HEK293T (cell line): ENCODE measurements at regions not wholly inside any gene's neighbourhood (a gene's known extent, or its start where the extent isn't known, plus 50 kb on each side); places are given as distances from the start of the nearest gene placed in this dataset.

ENCODE experiments used
- BHLHE40 ChIP-seq: fragments of 450-650 bp; IDR thresholded peaks from 2 replicates; pipeline ENCODE4 v1.6.1; 2016; ENCODE audit warnings: mild to moderate bottlenecking, moderate library complexity, borderline replicate concordance
- ELF4 ChIP-seq: fragments of 450-650 bp; IDR thresholded peaks from 2 replicates; pipeline ENCODE4 v1.6.1; 2017; ENCODE audit warnings: antibody characterized with exemption
- L3MBTL2 ChIP-seq: fragments of 450-650 bp; conservative IDR thresholded peaks from 2 replicates; pipeline ENCODE4 v1.6.1; 2016; ENCODE audit warnings: mild to moderate bottlenecking
- LEF1 ChIP-seq: fragments of 450-650 bp; IDR thresholded peaks from 2 replicates; pipeline ENCODE4 v1.6.1; 2017; ENCODE audit warnings: mild to moderate bottlenecking, borderline replicate concordance
- NFRKB ChIP-seq: fragments of 450-650 bp; IDR thresholded peaks from 2 replicates; pipeline ENCODE4 v1.6.1; 2016; ENCODE audit warnings: mild to moderate bottlenecking, moderate library complexity
- SP1 ChIP-seq: fragments of 450-650 bp; IDR thresholded peaks from 2 replicates; pipeline ENCODE4 v1.6.1; 2017
- SUZ12 ChIP-seq: fragments of 450-650 bp; IDR thresholded peaks from 2 replicates; pipeline ENCODE4 v1.6.1; 2016; ENCODE audit warnings: mild to moderate bottlenecking
- TARDBP ChIP-seq: fragments of 450-650 bp; IDR thresholded peaks from 2 replicates; pipeline ENCODE4 v1.6.1; 2016
- ZNF384 ChIP-seq: fragments of 450-650 bp; IDR thresholded peaks from 2 replicates; pipeline ENCODE4 v1.6.1; 2016

DNA sequence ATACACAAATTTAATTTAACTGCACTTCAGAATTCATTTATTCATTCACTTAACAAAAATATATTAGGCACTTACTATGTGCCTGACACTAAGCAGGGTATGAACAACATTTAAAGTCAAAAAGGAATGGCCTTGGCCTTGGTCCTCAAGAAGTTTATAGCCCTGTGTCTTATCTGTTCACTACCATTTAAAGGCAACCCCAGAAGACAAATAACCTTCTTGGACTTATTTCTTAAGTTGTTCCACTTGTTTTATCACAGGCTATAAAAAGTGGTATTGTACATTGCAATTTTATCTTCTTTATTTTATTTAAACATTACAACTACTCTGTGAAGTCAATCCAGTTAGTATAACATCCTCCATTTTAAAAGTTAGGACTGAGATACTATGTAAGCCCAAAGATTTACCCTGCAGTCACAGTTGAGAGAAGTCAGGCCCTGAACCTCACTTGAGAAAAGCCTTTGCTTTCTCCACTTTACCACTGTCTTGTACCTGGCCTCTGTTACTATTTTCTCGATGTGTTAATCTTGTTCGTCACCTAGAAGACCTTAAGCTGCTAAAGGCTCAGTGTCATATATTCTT lies 305.6 kb upstream of the DIPK2B start:
- TF ChIP-seq LEF1 (no peak), BHLHE40 (no peak), SP1 (no peak), NFRKB (no peak), SUZ12 (no peak), ELF4 (no peak), ZNF384 (no peak), L3MBTL2 (no peak), TARDBP (no peak)
